ENCODE measurements at regions not wholly inside any gene's neighbourhood (a gene's known extent, or its start where the extent isn't known, plus 50 kb on each side); places are given as distances from the start of the nearest gene placed in this dataset.

DNA sequence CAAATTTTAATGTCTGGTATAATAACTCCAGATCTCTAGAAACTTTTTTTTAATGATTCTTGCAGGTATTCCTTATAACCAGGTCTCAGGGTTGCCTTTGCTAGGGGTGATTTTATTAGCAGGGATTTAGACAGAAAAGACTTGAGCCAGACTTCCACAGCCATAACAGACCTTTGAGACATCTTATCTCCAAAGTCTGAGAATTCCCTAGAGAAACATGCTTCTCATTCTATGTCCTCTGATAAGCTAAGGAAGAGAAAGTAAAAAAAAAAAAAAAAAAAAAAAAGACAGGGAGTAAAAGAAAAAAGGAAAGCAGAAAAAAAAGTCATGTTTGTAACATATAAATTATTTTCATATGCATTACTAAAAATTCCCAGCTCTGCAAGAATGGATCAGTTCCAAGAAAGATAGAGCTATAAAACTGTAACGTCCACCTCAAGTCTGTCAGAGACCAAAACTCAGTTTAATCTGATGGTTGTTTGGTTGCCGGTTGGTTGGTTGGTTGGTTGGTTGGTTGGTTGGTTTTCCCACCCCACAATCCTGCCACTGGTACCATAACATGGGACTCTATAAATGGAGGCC, 153.8 kb downstream of the COL6A3 start:
- TF ChIP-seq ELF1 (tag; IDR thresholded peaks at IDR 0.05) (no peak), ZNF263 (CRISPR knock-in tag; IDR thresholded peaks at IDR 0.05; ENCODE audit: borderline replicate concordance) (no peak), MIER1 (IDR thresholded peaks at IDR 0.05; ENCODE audit: low read depth) (no peak), TAF15 (IDR thresholded peaks at IDR 0.05; ENCODE audit: low read depth, low read length) (no peak), SMC3 (conservative IDR thresholded peaks at IDR 0.05; ENCODE audit: insufficient read depth, low read depth, low read length) (no peak), JUND (IDR thresholded peaks at IDR 0.05; ENCODE audit: borderline replicate concordance, low read depth, low read length) (no peak), JUND (tag; IDR thresholded peaks at IDR 0.05; ENCODE audit: borderline replicate concordance, low read depth, low read length) (no peak), GATAD2B (IDR thresholded peaks at IDR 0.05; ENCODE audit: borderline replicate concordance) (no peak), RAD21 (CRISPR knock-in tag; conservative IDR thresholded peaks at IDR 0.05 in 1 of 2, IDR thresholded peaks at IDR 0.05 in 1 of 2) (no peak)
- TF ChIP-seq, protein P1, sequence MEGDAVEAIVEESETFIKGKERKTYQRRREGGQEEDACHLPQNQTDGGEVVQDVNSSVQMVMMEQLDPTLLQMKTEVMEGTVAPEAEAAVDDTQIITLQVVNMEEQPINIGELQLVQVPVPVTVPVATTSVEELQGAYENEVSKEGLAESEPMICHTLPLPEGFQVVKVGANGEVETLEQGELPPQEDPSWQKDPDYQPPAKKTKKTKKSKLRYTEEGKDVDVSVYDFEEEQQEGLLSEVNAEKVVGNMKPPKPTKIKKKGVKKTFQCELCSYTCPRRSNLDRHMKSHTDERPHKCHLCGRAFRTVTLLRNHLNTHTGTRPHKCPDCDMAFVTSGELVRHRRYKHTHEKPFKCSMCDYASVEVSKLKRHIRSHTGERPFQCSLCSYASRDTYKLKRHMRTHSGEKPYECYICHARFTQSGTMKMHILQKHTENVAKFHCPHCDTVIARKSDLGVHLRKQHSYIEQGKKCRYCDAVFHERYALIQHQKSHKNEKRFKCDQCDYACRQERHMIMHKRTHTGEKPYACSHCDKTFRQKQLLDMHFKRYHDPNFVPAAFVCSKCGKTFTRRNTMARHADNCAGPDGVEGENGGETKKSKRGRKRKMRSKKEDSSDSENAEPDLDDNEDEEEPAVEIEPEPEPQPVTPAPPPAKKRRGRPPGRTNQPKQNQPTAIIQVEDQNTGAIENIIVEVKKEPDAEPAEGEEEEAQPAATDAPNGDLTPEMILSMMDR (IDR thresholded peaks at IDR 0.05 in 2 of 3, conservative IDR thresholded peaks at IDR 0.05 in 1 of 3; ENCODE audit: insufficient read depth in 2 of 3, low read depth in 1 of 3, low read length in 3 of 3): no peak
- TF ChIP-seq, protein P2, sequence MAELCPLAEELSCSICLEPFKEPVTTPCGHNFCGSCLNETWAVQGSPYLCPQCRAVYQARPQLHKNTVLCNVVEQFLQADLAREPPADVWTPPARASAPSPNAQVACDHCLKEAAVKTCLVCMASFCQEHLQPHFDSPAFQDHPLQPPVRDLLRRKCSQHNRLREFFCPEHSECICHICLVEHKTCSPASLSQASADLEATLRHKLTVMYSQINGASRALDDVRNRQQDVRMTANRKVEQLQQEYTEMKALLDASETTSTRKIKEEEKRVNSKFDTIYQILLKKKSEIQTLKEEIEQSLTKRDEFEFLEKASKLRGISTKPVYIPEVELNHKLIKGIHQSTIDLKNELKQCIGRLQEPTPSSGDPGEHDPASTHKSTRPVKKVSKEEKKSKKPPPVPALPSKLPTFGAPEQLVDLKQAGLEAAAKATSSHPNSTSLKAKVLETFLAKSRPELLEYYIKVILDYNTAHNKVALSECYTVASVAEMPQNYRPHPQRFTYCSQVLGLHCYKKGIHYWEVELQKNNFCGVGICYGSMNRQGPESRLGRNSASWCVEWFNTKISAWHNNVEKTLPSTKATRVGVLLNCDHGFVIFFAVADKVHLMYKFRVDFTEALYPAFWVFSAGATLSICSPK (IDR thresholded peaks at IDR 0.05; ENCODE audit: borderline replicate concordance): no peak
- TF ChIP-seq, protein P3, sequence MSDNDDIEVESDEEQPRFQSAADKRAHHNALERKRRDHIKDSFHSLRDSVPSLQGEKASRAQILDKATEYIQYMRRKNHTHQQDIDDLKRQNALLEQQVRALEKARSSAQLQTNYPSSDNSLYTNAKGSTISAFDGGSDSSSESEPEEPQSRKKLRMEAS (CRISPR knock-in tag; IDR thresholded peaks at IDR 0.05): no peak
- TF ChIP-seq, protein P4, sequence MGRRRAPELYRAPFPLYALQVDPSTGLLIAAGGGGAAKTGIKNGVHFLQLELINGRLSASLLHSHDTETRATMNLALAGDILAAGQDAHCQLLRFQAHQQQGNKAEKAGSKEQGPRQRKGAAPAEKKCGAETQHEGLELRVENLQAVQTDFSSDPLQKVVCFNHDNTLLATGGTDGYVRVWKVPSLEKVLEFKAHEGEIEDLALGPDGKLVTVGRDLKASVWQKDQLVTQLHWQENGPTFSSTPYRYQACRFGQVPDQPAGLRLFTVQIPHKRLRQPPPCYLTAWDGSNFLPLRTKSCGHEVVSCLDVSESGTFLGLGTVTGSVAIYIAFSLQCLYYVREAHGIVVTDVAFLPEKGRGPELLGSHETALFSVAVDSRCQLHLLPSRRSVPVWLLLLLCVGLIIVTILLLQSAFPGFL (CRISPR knock-in tag; IDR thresholded peaks at IDR 0.05): no peak
